NCI-H1436 treated with DMSO at 0.1 percent for 48 hours (cell line): ENCODE measurements at regions not wholly inside any gene's neighbourhood (a gene's known extent, or its start where the extent isn't known, plus 50 kb on each side); places are given as distances from the start of the nearest gene placed in this dataset.
"Not testable (repeated sequence)": the region's sequence is repeated elsewhere in the genome, so short reads cannot be mapped to it uniquely, and the experiment has no call there.

Source experiments
- DNase-seq: peaks from one replicate; lab custom pipeline; 2025; lab: John Stamatoyannopoulos, UW

- DNase-seq, result no peak
These were observed 70.8 kb downstream of the YTHDF1 start for GRCh38 chr20:63145156-63145555.

GRCh38 chr20:63142933-63143332, 73.0 kb downstream of the YTHDF1 start:
- no peak for DNase-seq

DNA sequence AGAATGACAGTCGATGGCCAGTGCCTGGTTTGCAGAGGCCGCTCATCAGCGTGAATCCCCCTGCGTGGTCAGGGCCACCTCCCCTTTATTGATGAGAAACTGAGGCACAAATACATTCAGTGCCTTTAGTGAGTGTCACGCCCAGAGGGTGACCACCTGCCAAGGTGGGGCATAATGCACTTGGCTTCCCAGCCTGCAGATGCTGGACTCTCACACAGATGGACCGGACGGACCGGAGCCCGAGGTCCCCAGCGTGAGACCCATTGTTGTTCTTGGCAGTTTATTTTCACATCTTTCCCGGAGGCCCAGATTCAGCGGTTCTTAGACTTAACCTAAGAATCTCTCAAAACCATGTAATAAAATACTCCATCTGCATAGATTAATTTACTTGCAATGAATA, 74.4 kb downstream of the YTHDF1 start:
- DNase-seq, result no peak

DNA sequence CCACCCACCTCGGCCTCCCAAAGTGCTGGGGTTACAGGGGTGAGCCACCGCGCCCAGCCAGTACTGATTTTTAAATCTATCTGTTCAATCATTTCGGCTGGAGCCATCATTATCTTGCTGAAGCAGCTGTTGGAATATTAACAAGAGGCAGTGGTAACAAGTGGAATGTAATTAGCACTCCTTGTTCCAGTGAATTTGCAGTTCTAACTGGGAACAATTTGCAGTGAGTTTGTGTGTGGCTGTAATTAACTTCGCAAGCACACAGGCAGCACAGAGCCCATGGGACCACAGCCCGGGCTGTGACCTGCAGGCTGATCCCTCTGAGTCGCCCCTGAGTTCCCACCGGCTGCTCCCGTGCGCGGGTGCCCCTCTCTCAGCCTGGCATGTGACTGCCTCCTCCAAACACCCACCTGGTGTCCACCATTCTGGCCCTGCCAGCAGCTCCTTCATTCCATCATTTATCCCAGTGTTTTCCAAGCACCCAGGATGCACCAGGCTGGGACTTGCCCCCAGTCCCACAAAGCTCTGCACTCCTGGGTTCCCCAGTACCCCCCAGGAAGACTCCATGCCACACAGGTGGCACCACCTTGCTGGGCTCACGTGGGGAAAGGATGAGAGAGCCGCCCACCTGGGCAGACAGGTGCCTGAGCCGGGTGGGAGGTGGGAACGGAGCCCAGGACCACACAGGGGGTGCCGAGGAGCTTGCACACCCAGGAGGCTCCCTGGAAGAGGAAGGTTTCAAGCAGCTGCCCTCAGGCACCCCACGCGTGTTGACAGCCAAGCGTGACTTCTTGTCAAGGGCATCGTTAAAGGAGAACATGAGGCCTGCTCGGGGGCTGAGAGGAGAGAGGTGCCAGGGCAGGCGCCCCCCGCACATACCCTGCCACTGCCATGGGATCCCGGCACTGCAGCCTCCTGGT, 75.2 kb downstream of the YTHDF1 start:
- DNase-seq, result peak; percentile 10

- no peak for DNase-seq
These were observed 76.1 kb downstream of the YTHDF1 start for GRCh38 chr20:63139837-63140236.

DNA sequence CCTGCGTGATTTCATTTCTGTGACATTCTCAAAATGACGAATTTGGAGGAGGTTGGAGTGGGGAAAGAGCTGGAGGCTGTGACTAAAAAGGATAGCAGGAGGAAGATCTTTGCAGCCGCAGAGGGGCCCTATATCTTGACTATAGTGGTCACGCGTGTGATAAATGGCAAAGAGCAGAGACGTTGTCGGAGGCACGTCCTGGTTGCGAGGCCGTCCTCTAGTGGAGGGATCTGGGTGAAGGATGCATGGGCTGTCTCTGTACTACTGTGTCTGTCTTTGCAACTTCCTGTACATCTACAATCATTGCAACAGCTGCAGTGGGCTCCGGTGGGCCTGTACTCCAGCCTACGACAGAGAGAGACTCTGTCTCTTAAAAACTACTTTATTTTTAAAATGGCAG, 76.6 kb downstream of the YTHDF1 start:
- no peak for DNase-seq

DNA sequence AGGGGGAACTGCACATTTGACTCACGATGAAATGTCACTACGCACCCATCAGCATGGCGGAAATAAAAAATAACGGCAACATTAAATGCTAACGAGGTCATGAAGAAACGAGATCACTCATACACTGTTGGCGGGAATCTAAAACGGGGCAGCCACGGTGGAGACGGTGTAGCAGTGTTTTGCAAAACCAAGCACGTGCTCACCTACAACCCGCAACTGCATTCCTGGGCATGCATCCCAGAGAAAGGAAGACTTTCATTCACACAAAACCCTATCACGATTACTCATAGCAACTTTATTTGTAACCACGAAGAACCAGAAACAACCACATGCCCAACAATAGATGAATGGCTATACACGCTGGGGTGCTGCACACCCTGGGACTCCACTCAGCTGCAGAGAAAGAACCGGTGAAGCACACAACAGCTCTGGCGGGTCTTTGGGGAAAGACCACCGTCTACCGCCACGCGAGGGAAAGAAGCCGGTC, 77.0 kb downstream of the YTHDF1 start:
- DNase-seq, result no peak

DNA sequence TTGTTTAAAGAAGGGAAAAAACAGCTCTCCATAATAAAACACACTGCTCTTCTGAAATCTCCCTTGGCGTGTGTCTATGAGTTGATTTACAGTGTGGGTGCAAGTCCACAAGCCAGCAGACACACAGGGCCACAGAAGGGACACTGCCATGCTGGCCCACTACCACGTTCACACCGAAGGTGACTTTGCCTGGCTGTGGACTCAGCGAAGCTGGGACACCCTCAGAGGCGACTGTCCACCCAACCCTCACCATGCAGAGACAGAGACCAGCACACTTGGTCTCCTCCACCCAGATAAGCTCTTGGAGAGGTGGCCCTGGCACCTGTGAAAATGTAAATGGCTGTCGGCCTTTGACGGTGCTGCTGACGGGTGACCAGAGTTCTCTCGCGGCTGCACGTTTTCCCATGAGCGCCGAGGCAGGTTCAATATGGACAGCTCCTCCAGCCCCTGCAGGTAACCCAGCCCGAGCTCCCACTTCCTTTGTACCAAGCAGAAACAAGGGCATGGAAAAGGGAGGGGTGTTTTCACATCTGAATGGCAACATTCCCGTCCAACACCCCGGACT, 78.0 kb downstream of the YTHDF1 start:
- no peak for DNase-seq

GRCh38 chr20:63136296-63136695, 79.6 kb downstream of the YTHDF1 start:
- DNase-seq, result no peak

- no peak for DNase-seq
These were observed 80.5 kb downstream of the YTHDF1 start for GRCh38 chr20:63135411-63135810.

DNA sequence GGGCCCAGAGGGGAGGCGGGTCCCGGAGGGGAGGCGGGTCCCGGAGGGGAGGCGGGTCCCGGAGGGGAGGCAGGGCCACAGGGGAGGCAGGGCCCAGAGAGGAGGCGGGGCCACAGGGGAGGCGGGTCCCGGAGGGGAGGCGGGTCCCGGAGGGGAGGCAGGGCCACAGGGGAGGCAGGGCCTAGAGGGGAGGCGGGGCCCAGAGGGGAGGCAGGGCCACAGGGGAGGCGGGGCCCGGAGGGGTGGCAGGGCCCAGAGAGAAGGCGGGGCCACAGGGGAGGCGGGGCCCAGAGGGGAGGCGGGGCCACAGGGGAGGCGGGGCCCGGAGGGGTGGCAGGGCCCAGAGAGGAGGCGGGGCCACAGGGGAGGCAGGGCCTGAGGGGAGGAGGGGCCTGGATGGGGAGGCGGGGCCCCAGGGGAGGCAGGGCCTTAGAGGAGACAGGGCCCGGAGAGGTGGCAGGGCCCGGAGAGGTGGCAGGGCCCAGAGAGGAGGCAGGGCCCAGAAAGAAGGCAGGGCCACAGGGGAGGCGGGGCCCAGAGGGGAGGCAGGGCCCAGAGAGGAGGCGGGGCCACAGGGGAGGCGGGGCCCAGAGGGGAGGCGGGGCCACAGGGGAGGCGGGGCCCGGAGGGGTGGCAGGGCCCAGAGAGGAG, 81.1 kb downstream of the YTHDF1 start:
- not testable (repeated sequence) for DNase-seq

GRCh38 chr20:63134201-63134612, 81.7 kb downstream of the YTHDF1 start:
- no peak for DNase-seq

DNA sequence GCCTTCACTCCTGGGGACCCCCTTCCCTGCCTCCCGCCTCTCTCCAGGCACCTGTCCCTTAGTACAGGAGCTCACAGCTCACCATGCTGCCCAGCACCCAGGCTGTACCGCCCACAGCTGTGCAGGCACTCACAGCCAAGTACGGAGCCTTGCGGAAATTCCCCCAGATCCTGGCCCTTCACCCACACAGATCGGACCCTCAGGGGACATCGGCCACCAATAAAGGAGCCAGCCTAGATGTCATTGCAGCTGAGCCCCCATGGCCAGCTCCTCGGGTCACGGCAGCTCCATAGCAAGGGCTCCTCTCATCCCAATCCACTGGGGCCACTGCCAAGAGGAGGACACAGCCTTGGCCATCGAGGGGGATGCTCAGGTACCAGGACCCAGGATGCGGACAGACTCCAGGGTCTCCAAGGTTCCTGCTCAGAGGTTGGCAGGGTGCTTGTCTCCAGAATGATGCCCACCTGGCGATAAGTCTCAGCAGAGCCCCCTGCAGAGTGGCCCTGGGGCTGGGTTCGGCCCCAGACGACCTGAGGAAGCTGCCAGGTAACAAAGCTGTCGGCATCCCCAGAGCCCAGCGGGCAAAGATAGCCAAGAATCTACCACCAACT, 82.3 kb downstream of the YTHDF1 start:
- DNase-seq, result no peak

GRCh38 chr20:63132715-63133471, 83.0 kb downstream of the YTHDF1 start:
- DNase-seq, result no peak

DNA sequence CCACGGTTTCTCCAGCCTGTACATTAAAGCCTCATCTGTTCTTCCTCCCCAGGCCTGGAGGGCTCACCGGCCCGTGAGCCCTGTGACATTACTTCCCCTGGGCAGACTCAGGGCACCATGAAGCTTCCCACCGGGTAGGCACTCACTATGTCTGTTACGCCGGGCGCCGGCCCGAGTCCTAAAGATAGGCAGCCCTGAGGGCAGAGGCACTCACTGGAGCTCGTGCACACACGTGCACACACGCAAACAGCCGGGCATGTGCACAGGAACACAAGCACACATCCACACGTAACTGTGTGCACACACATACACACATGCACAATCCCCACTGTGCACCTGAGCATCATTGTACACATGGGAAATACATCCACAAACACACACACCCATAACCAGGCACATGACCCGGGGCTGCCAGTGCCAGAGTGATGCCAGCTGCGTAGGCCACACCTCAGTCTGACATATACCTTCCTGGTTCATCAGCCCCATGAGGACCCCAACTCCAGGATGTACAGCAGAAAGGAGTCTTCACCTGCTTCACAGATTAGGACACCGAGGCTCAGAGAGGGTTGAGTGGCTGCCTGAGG, 83.7 kb downstream of the YTHDF1 start:
- no peak for DNase-seq

- DNase-seq, result no peak
These were observed 85.0 kb downstream of the YTHDF1 start for GRCh38 chr20:63130658-63131577.

- no peak for DNase-seq
These were observed 85.8 kb downstream of the YTHDF1 start for GRCh38 chr20:63129991-63130657.

DNA sequence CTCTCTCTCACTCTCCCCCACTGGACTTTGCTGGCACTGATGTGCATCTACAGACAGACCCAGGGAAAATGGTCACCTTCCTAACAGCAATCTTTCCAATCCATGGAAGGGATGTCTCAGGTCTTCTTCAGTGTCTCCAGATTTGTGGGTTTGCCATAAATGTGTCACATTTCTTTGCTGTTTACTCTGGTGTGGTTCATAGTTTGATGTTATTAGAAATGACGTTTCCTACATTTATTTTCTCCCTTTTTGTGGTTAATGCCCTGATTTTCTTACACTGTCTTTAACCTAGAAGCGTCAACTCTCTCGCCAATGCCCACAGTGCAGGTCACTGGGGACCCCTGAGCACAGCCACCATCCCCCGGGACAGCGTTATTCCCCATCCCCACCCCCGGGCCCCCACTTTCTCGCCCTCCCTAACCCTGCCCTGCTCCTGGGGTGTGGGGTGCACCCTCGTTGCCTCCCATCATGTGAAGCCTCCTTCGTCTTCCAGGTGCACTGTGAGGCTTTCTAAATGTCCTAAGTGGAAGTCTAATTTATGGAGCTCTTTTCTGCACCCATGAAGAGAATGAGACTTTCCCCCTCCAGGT, 86.5 kb downstream of the YTHDF1 start:
- no peak for DNase-seq

DNA sequence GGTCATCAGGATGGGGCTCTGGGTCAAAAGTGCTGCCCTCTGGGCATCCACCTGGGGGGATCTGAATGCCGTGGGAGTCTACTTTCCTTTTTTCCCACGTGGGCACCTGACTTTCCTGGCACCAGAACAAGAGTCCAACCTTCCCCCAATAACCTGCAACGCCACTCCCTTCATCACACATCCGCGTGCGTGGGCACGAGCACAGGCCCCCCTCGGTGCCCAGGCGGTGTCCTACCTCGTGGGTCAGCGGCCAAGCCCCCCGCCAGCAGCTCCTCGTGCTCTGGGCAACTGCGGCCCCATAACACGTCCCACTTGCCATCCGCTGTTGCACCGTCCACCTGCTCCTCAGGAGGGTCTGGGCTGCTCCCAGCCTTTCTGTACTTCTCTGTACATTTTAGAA, 87.0 kb downstream of the YTHDF1 start:
- DNase-seq, result no peak
